Panc1 (cell line): ENCODE measurements at regions not wholly inside any gene's neighbourhood (a gene's known extent, or its start where the extent isn't known, plus 50 kb on each side); places are given as distances from the start of the nearest gene placed in this dataset.
A peak's percentile ranks its signal among the peaks of the same experiment; 100 is the strongest.

Experiments
- ATAC-seq: fragments of 200-7000 bp; cut with Tn5 transposase; 2 replicates; pipeline ENCODE4 v1.9.1; 2020; ENCODE audit warnings: mild to moderate bottlenecking, moderate library complexity
- BruUV-seq: library from RNA; stranded (reverse); fragments of 400-500 nt; replicated peaks from 2 replicates; lab custom pipeline; 2021; lab: Mats Ljungman, UMichigan
- CTCF ChIA-PET: fragments of 300-600 bp; sonication (Branson Sonifier 250); formaldehyde crosslinking; loops from one replicate; lab custom pipeline; 2022; ENCODE audit warnings: antibody characterized with exemption; lab: Charles Lee
- POLR2A ChIA-PET: fragments of 300-600 bp; sonication (Branson Sonifier 250); formaldehyde crosslinking; loops from one replicate; lab custom pipeline; 2022; ENCODE audit warnings: antibody characterized with exemption; lab: Charles Lee
- DNase-seq: peaks from one replicate; pipeline ENCODE4 v3.0.0-alpha.2; 2010; ENCODE audit warnings: low read depth, low spot score
- H3K27ac ChIP-seq: 2 replicates; pipeline ENCODE4 v1.5.1; 2011; ENCODE audit warnings: mild to moderate bottlenecking, low read length, inconsistent platforms
- H3K27me3 ChIP-seq: fragments of 200-500 bp; sonication (Bioruptor generic); 2 replicates; pipeline ENCODE4 v1.6.0; 2014; ENCODE audit warnings: low read length, inconsistent platforms; ENCODE audit not compliant: control insufficient read depth, insufficient read depth
- H3K36me3 ChIP-seq: fragments of 200-500 bp; sonication (Bioruptor generic); 2 replicates; pipeline ENCODE4 v1.5.1; 2014; ENCODE audit warnings: inconsistent platforms, mild to moderate bottlenecking, low read length, moderate library complexity; ENCODE audit not compliant: control insufficient read depth, insufficient read depth
- H3K4me1 ChIP-seq: 2 replicates; pipeline ENCODE4 v1.5.1; 2011; ENCODE audit warnings: inconsistent platforms, mild to moderate bottlenecking, low read length, moderate library complexity; ENCODE audit not compliant: control insufficient read depth, insufficient read depth
- H3K4me3 ChIP-seq, 2 experiments: 2 replicates each; pipeline ENCODE4 v1.5.1; 2011 to 2012; ENCODE audit warnings: low read depth in 2 of 2, low read length in 2 of 2, mild to moderate bottlenecking in 2 of 2, inconsistent platforms in 1 of 2, moderate library complexity in 1 of 2
- H3K9me3 ChIP-seq: fragments of 200-500 bp; sonication (Bioruptor generic); 2 replicates; pipeline ENCODE4 v1.5.1; 2014; ENCODE audit warnings: low read depth, mild to moderate bottlenecking, inconsistent platforms, low read length, moderate library complexity; ENCODE audit not compliant: control insufficient read depth, insufficient read depth
- SIN3A ChIP-seq: IDR thresholded peaks from 2 replicates; pipeline ENCODE4 v1.6.1; 2012; ENCODE audit warnings: low read depth, mild to moderate bottlenecking, low read length, moderate library complexity, borderline replicate concordance; ENCODE audit not compliant: insufficient read depth
- TCF7L2 ChIP-seq: IDR thresholded peaks from 2 replicates; pipeline ENCODE4 v1.6.1; 2011; ENCODE audit warnings: mild to moderate bottlenecking, low read depth, low read length, inconsistent platforms
- in situ Hi-C: cut with HindIII; loops from 2 replicates; pipeline ENCODE4 v1.10.0; 2016; ENCODE audit warnings: low sequenced_read_pairs, low pct_unique_long_range_greater_than_20kb
- intact Hi-C: fragments of 100-400 bp; cut with micrococcal nuclease; formaldehyde crosslinking; loops from one replicate; pipeline ENCODE4 v1.10.0; 2022; ENCODE audit not compliant: unreplicated experiment
- TF ChIP-seq, protein P1 (sequence below), 2 experiments: IDR thresholded peaks; 2 replicates each; pipeline ENCODE4 v1.6.1; 2011 to 2012; ENCODE audit warnings: low read depth in 2 of 2, control low read depth in 1 of 2, low read length in 1 of 2, mild to moderate bottlenecking in 1 of 2, moderate library complexity in 1 of 2; ENCODE audit not compliant: insufficient read depth in 1 of 2
- TF ChIP-seq, protein P2 (sequence below): fragments of 450-650 bp; IDR thresholded peaks from 2 replicates; pipeline ENCODE4 v1.5.1; 2017; ENCODE audit warnings: mild to moderate bottlenecking

DNA sequence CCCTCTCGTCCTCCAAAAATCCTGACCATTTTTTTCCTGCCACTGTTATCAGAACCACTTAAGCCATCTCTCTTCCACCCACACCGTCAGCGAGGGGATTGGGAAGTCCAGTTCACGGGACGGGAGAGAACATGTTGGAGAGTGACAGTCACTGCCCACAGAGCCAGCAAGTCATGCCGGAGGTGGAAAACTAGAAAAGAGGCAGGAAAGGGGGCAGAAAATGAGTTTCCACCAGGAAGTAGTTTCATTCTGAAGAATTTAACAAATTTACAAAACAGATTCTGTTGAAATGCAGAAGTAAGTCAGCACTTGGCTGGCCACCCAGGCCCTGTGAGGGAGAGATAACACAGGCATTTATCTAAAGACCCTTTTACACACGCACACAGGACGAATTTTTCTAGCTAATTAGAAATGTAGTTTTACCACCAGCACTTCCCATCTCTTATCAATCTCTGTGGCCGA is 431.3 kb downstream of the TSN start:
- CTCF ChIA-PET: no interaction called here
- TF ChIP-seq, protein P1, sequence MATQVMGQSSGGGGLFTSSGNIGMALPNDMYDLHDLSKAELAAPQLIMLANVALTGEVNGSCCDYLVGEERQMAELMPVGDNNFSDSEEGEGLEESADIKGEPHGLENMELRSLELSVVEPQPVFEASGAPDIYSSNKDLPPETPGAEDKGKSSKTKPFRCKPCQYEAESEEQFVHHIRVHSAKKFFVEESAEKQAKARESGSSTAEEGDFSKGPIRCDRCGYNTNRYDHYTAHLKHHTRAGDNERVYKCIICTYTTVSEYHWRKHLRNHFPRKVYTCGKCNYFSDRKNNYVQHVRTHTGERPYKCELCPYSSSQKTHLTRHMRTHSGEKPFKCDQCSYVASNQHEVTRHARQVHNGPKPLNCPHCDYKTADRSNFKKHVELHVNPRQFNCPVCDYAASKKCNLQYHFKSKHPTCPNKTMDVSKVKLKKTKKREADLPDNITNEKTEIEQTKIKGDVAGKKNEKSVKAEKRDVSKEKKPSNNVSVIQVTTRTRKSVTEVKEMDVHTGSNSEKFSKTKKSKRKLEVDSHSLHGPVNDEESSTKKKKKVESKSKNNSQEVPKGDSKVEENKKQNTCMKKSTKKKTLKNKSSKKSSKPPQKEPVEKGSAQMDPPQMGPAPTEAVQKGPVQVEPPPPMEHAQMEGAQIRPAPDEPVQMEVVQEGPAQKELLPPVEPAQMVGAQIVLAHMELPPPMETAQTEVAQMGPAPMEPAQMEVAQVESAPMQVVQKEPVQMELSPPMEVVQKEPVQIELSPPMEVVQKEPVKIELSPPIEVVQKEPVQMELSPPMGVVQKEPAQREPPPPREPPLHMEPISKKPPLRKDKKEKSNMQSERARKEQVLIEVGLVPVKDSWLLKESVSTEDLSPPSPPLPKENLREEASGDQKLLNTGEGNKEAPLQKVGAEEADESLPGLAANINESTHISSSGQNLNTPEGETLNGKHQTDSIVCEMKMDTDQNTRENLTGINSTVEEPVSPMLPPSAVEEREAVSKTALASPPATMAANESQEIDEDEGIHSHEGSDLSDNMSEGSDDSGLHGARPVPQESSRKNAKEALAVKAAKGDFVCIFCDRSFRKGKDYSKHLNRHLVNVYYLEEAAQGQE (IDR thresholded peaks at IDR 0.05; ENCODE audit: insufficient read depth in 1 of 2, low read depth in 2 of 2, low read length in 1 of 2): no peak
- no peak for TF ChIP-seq TCF7L2
- TF ChIP-seq, protein P2, sequence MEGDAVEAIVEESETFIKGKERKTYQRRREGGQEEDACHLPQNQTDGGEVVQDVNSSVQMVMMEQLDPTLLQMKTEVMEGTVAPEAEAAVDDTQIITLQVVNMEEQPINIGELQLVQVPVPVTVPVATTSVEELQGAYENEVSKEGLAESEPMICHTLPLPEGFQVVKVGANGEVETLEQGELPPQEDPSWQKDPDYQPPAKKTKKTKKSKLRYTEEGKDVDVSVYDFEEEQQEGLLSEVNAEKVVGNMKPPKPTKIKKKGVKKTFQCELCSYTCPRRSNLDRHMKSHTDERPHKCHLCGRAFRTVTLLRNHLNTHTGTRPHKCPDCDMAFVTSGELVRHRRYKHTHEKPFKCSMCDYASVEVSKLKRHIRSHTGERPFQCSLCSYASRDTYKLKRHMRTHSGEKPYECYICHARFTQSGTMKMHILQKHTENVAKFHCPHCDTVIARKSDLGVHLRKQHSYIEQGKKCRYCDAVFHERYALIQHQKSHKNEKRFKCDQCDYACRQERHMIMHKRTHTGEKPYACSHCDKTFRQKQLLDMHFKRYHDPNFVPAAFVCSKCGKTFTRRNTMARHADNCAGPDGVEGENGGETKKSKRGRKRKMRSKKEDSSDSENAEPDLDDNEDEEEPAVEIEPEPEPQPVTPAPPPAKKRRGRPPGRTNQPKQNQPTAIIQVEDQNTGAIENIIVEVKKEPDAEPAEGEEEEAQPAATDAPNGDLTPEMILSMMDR: no peak

DNA sequence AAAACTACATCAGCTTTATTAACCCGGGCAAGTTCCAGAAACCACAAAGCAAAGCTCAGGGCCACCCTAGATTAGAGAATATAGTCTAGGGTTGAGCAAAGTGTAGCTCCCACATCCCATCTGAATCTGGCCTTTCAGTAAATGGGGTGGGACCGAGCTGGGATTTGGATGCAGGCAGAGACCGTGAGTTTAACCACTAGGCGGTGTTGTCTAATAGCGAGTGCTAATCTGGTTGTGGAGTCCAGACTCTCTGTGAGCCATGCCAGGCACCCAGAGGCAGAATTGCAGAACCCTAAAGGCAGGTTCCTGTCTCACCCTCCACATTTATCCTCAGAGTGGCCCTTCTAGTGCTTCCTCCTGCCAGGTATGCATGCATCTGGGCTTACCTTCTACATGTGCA is 435.9 kb downstream of the TSN start:
- H3K27ac ChIP-seq: no peak overlapping the region
- POLR2A ChIA-PET: no interaction called here
- peak; percentile 80; the same call in 1 of the 2 replicates for ATAC-seq

More for the DNA sequence above, 431.3 kb downstream of the TSN start:
- H3K4me3 ChIP-seq: no peak overlapping the region
- H3K9me3 ChIP-seq: no peaks in the 10 kb centered on the region
- intact Hi-C loops: no loop called here
- BruUV-seq: no TSS peak
- no peaks in the 10 kb centered on the region; the same call in 1 of the 2 replicates for H3K27me3 ChIP-seq
- H3K4me1 ChIP-seq: no peaks in the 10 kb centered on the region
- in situ Hi-C loops: no loop called here
- POLR2A ChIA-PET: interaction anchor here (0.5 kb wide), 1 partner anchor 1180 kb away, joined by 3 read pairs; no protein-coding TSS in a partner anchor
- no peak for DNase-seq
- ATAC-seq: no peak
- no peak overlapping the region for H3K27ac ChIP-seq
- no peaks in the 10 kb centered on the region for H3K36me3 ChIP-seq

More for the DNA sequence above, 435.9 kb downstream of the TSN start:
- BruUV-seq: no TSS peak
- TF ChIP-seq, protein P2: peak; percentile 75
- TF ChIP-seq SIN3A: no peak
- CTCF ChIA-PET: interaction anchor here (0.6 kb wide), 1 partner anchor 275 kb away, joined by 3 read pairs; no protein-coding TSS in a partner anchor
- no peaks in the 10 kb centered on the region for H3K4me1 ChIP-seq
- intact Hi-C loops (no loop called here), in situ Hi-C loops (no loop called here)
- H3K36me3 ChIP-seq: no peaks in the 10 kb centered on the region
- peak; percentile 7 for DNase-seq
- no peaks in the 10 kb centered on the region for H3K9me3 ChIP-seq
- H3K4me3 ChIP-seq: no peak overlapping the region
- no peaks in the 10 kb centered on the region; the same call in 1 of the 2 replicates for H3K27me3 ChIP-seq
